Cardiac septum (tissue), 1 donor: ENCODE measurements at regions not wholly inside any gene's neighbourhood (a gene's known extent, or its start where the extent isn't known, plus 50 kb on each side); places are given as distances from the start of the nearest gene placed in this dataset.

Experiments
- DNase-seq: peaks from one replicate; pipeline ENCODE4 v3.0.0-alpha.2; 2020; ENCODE audit warnings: low spot score
- intact Hi-C: fragments of 100-400 bp; cut with DNase I; formaldehyde crosslinking; loops from one replicate; pipeline ENCODE4 v1.14.0; 2022
- donor health status: DM: no; HTN: no; CAD: no.

DNA sequence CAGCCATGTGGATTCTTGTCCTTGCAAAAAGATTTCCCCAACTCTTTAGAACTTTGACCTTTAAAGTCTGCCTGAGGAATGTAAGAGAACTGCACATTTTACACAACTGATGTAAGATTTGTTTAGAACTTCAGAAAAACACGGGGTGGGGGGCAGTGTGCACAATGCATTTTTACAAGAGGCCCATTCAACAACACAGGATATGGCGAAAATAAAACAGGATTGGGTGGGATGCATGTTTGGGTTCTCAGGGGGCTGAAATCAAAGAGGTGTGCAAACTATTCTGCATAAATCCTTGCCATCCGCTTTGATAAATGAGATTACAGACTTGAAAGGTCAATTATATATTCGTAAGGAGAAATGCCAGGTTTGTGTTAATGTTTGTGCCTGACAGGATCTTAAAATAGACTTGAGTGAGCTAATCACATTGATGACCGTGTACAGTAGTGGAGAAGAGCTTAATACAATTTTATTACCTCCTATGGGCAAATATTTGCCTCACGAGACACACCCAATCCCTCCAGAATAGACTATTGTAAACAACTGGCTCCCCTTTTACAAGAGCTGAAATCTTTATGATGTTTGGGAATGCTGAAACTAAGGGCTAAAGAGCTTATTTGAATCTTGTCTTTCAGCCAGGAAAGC is 184.1 kb upstream of the LEF1 start:
- DNase-seq, result no peak
- intact Hi-C loops, result loop anchor here (5.0 to 10.0 kb wide), 2 partner anchors 180 to 212 kb away; no protein-coding TSS in a partner anchor

GRCh38 chr4:108351791-108352190 is 183.1 kb upstream of the LEF1 start:
- intact Hi-C loops, result loop anchor here (5.0 to 10.0 kb wide), 2 partner anchors 179 to 213 kb away; no protein-coding TSS in a partner anchor

GRCh38 chr4:108350332-108350731 is 181.6 kb upstream of the LEF1 start:
- no peak for DNase-seq
- intact Hi-C loops, result loop anchor here (5.0 to 10.0 kb wide), 2 partner anchors 178 to 214 kb away; no protein-coding TSS in a partner anchor

More at GRCh38 chr4:108351791-108352190, 183.1 kb upstream of the LEF1 start:
- no peak for DNase-seq

- no peak for DNase-seq
- intact Hi-C loops, result no loop called here
Measured at GRCh38 chr4:108346818-108347210, 178.1 kb upstream of the LEF1 start.

- DNase-seq, result no peak
- intact Hi-C loops, result no loop called here
Measured at GRCh38 chr4:108345862-108346817, 177.4 kb upstream of the LEF1 start.

GRCh38 chr4:108342325-108342970 is 173.7 kb upstream of the LEF1 start:
- intact Hi-C loops, result no loop called here
- no peak for DNase-seq

- no peak for DNase-seq
- intact Hi-C loops, result no loop called here
Measured at GRCh38 chr4:108337923-108338322, 169.2 kb upstream of the LEF1 start.

- DNase-seq, result no peak
- intact Hi-C loops, result no loop called here
Measured at GRCh38 chr4:108336076-108336475, 167.3 kb upstream of the LEF1 start.

GRCh38 chr4:108335081-108335480 is 166.3 kb upstream of the LEF1 start:
- DNase-seq, result no peak
- intact Hi-C loops, result no loop called here

GRCh38 chr4:108334031-108334430 is 165.3 kb upstream of the LEF1 start:
- DNase-seq, result no peak
- intact Hi-C loops, result no loop called here

- intact Hi-C loops, result no loop called here
- DNase-seq, result no peak
Measured at GRCh38 chr4:108333353-108333942, 164.7 kb upstream of the LEF1 start.

DNA sequence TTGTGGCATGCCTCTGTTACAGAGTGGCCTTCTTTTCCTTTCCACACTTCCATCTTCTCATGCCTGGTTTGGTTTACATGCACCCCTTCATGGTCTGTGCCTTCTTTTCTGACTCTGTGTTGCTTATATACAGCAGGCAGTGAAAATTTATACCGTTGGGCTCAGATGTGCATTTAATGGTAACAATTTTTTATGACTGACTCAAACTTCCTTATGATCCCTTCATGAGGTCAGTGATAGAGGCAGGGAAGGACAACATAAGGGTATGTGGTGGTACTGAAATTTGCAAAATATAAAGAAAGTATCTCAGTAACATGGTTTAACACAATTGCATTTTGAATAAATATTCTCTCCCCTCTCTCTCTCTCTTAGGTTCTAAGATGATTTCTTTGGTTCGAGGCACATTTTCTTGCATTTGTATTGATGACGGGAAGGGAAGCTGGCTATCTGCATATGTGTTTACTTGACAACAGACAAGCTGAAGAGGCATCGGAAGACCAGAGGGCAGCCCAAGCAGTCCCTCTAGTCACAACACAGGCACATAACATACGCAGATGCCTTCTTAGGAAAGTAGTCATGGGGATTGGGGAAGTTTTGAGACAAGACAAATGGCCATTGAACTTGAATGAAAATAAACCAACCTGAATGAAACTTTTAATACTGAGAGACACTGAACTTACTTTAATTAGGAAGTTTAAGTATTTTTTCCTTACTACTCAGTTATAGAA is 163.3 kb upstream of the LEF1 start:
- intact Hi-C loops, result no loop called here
- no peak for DNase-seq

- intact Hi-C loops, result no loop called here
- DNase-seq, result no peak
Measured at GRCh38 chr4:108328383-108328732, 159.6 kb upstream of the LEF1 start.

DNA sequence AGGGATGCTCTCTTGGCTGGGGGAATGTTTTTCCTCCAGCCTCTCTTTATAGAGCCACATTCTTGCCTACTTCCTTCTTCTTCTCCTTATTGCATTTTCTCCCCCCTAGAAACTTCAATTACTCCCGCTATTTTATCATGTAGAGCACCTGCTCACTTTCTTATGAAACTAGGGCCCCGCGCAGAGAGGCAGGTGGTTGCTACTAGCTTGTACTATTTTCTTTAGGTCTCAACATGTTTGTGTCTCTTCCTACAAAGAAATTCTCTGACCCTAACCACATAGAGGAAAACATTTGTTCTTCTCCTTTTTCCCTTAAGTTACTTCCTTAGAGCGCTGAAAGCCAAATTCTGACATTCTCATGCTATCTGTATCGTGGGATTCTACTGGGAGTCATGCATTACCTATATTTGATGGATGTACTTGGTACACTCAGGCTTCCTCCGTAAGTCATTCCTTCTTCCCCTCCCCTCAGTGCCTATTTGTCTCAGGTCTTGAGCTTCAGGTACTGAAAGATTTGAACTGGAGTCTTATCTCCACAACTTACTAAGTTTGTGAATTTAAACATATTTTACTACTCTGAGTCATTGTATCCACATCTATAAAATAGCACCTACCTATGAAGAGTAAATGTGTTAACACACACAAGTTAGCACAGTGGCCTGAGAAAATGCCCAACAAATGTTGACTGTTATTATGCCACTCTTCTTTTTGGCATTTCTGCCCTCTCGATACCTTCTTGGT is 159.1 kb upstream of the LEF1 start:
- intact Hi-C loops, result no loop called here
- no peak for DNase-seq

DNA sequence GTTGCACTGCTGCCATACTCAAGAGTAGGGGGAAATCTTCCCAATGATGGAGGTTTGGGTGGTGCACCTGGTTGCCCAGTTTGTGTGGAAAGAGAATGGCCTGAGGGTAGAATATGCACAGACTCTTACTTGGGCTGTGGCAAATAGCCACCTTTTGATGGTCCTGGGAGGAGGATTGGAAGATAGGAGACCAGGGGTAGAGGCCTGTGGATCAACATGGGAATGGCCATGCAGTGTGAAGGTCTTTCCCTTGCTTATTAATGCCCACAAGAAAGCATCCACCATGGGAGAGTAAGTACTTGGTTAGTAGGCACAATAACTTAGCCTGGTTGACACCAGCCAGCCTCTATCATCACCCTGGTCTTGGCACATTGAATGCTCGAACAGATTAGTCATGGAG is 156.8 kb upstream of the LEF1 start:
- intact Hi-C loops, result no loop called here
- no peak for DNase-seq

GRCh38 chr4:108324450-108324849 is 155.7 kb upstream of the LEF1 start:
- intact Hi-C loops, result no loop called here
- no peak for DNase-seq

GRCh38 chr4:108322497-108322896 is 153.8 kb upstream of the LEF1 start:
- intact Hi-C loops, result no loop called here
- DNase-seq, result no peak

DNA sequence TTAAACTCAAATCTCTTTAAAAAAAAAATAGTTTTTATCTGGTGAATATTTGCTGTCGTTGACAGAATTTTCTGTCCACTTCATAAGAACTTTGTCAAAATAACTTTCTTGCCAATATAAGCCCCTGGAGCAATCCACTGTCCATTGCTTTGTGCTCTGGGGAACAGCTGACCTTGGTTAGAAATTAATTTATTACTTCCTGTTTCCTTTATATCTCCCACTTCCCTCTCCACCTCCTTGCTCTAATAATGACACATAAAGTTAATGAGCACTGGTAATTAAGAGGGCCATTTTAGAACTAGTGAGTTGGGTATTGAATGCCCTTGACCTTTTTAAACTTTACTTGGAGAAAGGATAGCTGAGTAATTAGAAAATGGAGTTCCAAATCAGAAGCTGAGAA is 151.3 kb upstream of the LEF1 start:
- intact Hi-C loops, result no loop called here

DNA sequence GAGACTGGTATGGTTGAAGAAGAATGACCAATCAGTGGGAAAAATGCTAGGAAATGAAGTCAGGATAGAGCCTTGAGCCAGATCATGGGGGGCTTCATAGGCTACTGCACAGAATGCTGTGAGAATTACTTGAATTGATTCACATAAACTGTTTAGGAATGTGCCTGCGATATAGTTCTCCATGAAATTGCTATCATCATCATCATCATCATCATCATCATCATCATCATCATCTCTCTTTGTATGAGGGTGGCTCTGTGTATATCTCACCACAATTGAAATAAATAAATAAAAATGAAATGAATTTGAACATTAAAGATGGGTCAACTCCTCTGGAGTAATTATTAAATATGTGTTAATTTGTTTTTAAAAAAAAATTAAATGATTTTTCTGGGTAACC is 148.6 kb upstream of the LEF1 start:
- no peak for DNase-seq
- intact Hi-C loops, result no loop called here

More for the DNA sequence above, 151.3 kb upstream of the LEF1 start:
- DNase-seq, result no peak
